Endothelial cell (in vitro differentiated cells): ENCODE measurements at regions not wholly inside any gene's neighbourhood (a gene's known extent, or its start where the extent isn't known, plus 50 kb on each side); places are given as distances from the start of the nearest gene placed in this dataset.

Experiments used
- DNase-seq: peaks from one replicate; pipeline ENCODE4 v3.0.0; 2021; ENCODE audit warnings: low spot score
- H3K27ac Mint-ChIP-seq: one replicate; pipeline ENCODE4 v1.8.0; 2021; ENCODE audit warnings: mixed read lengths, inconsistent platforms; ENCODE audit not compliant: unreplicated experiment
- H3K27me3 Mint-ChIP-seq: one replicate; pipeline ENCODE4 v1.8.0; 2021; ENCODE audit warnings: mild to moderate bottlenecking, moderate library complexity, mixed read lengths, inconsistent platforms; ENCODE audit not compliant: unreplicated experiment
- H3K36me3 Mint-ChIP-seq: one replicate; pipeline ENCODE4 v1.8.0; 2021; ENCODE audit warnings: mild to moderate bottlenecking, low read depth, mixed read lengths, inconsistent platforms; ENCODE audit not compliant: unreplicated experiment
- H3K4me1 Mint-ChIP-seq: one replicate; pipeline ENCODE4 v1.8.0; 2021; ENCODE audit warnings: mild to moderate bottlenecking, mixed read lengths, inconsistent platforms; ENCODE audit not compliant: unreplicated experiment
- H3K4me3 Mint-ChIP-seq: one replicate; pipeline ENCODE4 v1.8.0; 2021; ENCODE audit warnings: mild to moderate bottlenecking, mixed read lengths, inconsistent platforms; ENCODE audit not compliant: unreplicated experiment
- H3K9me3 Mint-ChIP-seq: one replicate; pipeline ENCODE4 v1.8.0; 2021; ENCODE audit warnings: mixed read lengths, inconsistent platforms; ENCODE audit not compliant: unreplicated experiment
- TF ChIP-seq, protein P1 (sequence below): fragments of 200-600 bp; sonication (generic); IDR thresholded peaks from one replicate; pipeline ENCODE4 v1.5.0; 2021; ENCODE audit warnings: antibody characterized with exemption; ENCODE audit not compliant: unreplicated experiment

DNA sequence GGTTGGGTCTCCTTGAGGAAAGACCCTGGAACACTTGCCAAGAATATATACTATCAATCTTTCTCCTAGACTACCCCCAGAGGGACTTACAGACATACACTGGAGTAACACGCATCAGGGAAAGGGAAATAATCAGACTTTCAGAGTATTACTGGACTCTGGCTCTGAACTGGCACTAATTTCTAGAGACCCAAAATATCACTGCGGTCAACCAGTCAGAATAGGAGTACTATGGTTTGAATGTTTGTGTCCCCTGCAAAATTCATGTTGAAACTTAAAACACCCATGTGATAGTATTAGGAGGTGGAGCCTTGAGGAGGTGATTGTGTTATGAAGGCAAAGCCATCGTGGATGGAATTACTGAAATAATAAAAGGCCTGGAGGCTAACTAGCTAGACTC lies 323.7 kb downstream of the EN1 start:
- H3K9me3 Mint-ChIP-seq: no peaks in the 10 kb centered on the region
- no peak overlapping the region for H3K4me3 Mint-ChIP-seq
- TF ChIP-seq, protein P1, sequence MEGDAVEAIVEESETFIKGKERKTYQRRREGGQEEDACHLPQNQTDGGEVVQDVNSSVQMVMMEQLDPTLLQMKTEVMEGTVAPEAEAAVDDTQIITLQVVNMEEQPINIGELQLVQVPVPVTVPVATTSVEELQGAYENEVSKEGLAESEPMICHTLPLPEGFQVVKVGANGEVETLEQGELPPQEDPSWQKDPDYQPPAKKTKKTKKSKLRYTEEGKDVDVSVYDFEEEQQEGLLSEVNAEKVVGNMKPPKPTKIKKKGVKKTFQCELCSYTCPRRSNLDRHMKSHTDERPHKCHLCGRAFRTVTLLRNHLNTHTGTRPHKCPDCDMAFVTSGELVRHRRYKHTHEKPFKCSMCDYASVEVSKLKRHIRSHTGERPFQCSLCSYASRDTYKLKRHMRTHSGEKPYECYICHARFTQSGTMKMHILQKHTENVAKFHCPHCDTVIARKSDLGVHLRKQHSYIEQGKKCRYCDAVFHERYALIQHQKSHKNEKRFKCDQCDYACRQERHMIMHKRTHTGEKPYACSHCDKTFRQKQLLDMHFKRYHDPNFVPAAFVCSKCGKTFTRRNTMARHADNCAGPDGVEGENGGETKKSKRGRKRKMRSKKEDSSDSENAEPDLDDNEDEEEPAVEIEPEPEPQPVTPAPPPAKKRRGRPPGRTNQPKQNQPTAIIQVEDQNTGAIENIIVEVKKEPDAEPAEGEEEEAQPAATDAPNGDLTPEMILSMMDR: no peak

DNA sequence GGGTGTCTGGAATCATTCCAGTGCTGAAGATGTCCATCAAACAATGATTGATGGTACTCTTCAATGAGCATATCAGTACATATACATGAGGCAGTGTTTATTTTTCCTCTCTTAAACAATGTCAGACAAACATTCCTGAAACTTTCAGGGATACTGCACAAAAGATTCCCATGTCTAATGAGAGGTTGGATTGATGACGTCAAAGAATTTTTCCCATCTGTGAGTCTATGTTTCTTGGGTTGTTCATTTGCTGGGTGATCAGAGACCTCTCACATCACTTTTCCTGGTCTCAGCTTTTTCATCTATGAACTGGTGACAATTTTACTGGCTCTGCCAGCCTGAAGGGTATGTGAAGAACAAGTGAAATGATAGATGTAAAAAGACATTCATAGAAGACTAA lies 325.5 kb downstream of the EN1 start:
- no peaks in the 10 kb centered on the region for H3K9me3 Mint-ChIP-seq
- no peak overlapping the region for H3K27ac Mint-ChIP-seq
- TF ChIP-seq, protein P1: no peak
- no peaks in the 10 kb centered on the region for H3K4me1 Mint-ChIP-seq
- no peak overlapping the region for H3K4me3 Mint-ChIP-seq
- H3K27me3 Mint-ChIP-seq: peaks cover 3% of the 10 kb centered on the region
- no peaks in the 10 kb centered on the region for H3K36me3 Mint-ChIP-seq
- DNase-seq: no peak

More for the DNA sequence above, 323.7 kb downstream of the EN1 start:
- Mint-ChIP-seq H3K36me3 (no peaks in the 10 kb centered on the region), H3K27ac (no peak overlapping the region), H3K4me1 (no peaks in the 10 kb centered on the region), H3K27me3 (peaks cover 3% of the 10 kb centered on the region)
- no peak for DNase-seq

DNA sequence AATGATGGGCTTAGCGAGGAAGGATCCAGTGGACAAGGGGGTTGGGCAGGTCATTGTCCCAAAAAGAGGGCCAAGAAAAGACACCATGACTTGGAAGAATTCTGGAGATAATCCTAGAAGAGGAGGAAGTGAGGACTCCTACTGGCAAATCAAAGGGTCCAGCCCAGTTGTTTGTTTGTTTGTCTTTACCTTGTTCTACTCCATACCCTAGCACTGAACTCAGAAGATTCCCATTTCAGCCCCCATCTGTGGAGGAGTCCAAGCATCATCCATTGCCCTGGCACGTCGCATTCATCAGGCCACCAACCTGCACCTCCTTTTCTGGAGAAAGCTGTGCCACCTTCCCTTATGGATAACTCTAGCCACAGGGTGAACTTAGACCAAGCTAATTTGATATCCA lies 326.2 kb downstream of the EN1 start:
- no peak for DNase-seq
- no peaks in the 10 kb centered on the region for H3K4me1 Mint-ChIP-seq
- TF ChIP-seq, protein P1: no peak
- H3K9me3 Mint-ChIP-seq: no peaks in the 10 kb centered on the region
- H3K4me3 Mint-ChIP-seq: no peak overlapping the region
- H3K27ac Mint-ChIP-seq: no peak overlapping the region
- peaks cover 3% of the 10 kb centered on the region for H3K27me3 Mint-ChIP-seq
- no peaks in the 10 kb centered on the region for H3K36me3 Mint-ChIP-seq

DNA sequence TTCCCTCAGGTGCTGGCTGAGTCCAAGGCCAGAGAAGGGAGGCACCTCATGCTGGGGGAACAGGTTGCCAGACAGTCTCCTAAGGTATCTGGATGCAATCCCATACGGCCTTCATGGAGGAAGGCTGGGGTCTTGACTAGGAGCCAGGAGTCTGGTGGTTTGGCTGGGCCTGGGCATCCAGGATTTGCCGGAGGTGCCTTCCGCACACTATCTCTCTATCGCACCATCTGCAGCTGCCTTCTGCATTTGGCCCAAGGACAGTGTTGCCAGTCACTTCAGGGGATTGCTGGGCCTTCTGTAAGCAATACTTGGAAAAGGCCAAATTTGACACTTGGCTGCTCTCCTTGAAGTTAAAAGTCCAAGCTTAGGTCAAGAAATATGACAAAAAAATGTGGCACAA lies 327.2 kb downstream of the EN1 start:
- H3K27me3 Mint-ChIP-seq: peaks cover 3% of the 10 kb centered on the region
- no peaks in the 10 kb centered on the region for H3K36me3 Mint-ChIP-seq

DNA sequence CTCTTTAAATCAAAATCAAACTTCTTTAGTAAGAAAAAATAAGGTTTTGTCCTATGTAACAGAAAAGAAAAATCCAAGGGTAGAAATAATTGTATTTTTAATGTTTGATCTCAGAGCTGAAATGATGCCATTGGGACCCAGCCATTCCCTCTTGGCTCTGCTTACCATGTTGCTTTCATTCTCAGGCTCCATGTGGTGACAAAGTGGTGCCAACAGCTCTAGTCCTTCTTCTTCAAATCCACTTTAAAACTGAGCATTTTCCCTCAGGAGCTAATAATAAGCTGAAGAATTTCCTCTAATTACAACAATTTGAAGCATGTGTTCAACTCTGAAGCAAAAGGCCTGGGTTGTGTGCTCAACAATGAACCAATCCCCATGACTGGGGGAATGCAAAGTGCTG lies 327.9 kb downstream of the EN1 start:
- TF ChIP-seq, protein P1: no peak
- H3K4me3 Mint-ChIP-seq: no peak overlapping the region
- H3K36me3 Mint-ChIP-seq: no peaks in the 10 kb centered on the region
- no peaks in the 10 kb centered on the region for H3K4me1 Mint-ChIP-seq
- peaks cover 3% of the 10 kb centered on the region for H3K27me3 Mint-ChIP-seq
- no peak overlapping the region for H3K27ac Mint-ChIP-seq
- no peaks in the 10 kb centered on the region for H3K9me3 Mint-ChIP-seq
- DNase-seq: no peak

More for the DNA sequence above, 327.2 kb downstream of the EN1 start:
- DNase-seq: no peak
- TF ChIP-seq, protein P1: no peak
- no peaks in the 10 kb centered on the region for H3K4me1 Mint-ChIP-seq
- no peaks in the 10 kb centered on the region for H3K9me3 Mint-ChIP-seq
- H3K27ac Mint-ChIP-seq: no peak overlapping the region
- no peak overlapping the region for H3K4me3 Mint-ChIP-seq
